ENCODE measurements at regions not wholly inside any gene's neighbourhood (a gene's known extent, or its start where the extent isn't known, plus 50 kb on each side); places are given as distances from the start of the nearest gene placed in this dataset.

GRCh38 chr2:133986081-133986837, 267.6 kb upstream of the MGAT5 start:
- ATAC-seq, result no peak

GRCh38 chr2:133986881-133987795, 266.7 kb upstream of the MGAT5 start:
- H3K4me3 ChIP-seq, result no peak overlapping the region
- ATAC-seq, result no peak
- TF ChIP-seq POLR2A (IDR thresholded peaks at IDR 0.05) (no peak), POLR2AphosphoS5 (IDR thresholded peaks at IDR 0.05) (no peak), CTCF (IDR thresholded peaks at IDR 0.05) (no peak), EP300 (IDR thresholded peaks at IDR 0.05) (no peak)
- no peaks in the 10 kb centered on the region for H3K9me3 ChIP-seq
- no peaks in the 10 kb centered on the region for H3K27me3 ChIP-seq
- WGBS, 2 donors (ENCODE audit: low coverage in 1 of 2), result 32 to 51% methylated on average over 7 to 10 of the region's 11 CpGs
- H3K4me1 ChIP-seq, result no peaks in the 10 kb centered on the region
- H3K27ac ChIP-seq, result no peak overlapping the region
- H3K36me3 ChIP-seq, result no peaks in the 10 kb centered on the region

More at GRCh38 chr2:133986081-133986837, 267.6 kb upstream of the MGAT5 start:
- H3K27ac ChIP-seq, result no peak overlapping the region
- no peak overlapping the region for H3K4me3 ChIP-seq
- TF ChIP-seq EP300 (IDR thresholded peaks at IDR 0.05) (no peak), CTCF (IDR thresholded peaks at IDR 0.05) (no peak), POLR2A (IDR thresholded peaks at IDR 0.05) (no peak), POLR2AphosphoS5 (IDR thresholded peaks at IDR 0.05) (no peak)
- no peaks in the 10 kb centered on the region for H3K27me3 ChIP-seq
- 47 to 58% methylated on average over 3 of the region's 3 CpGs for WGBS, 2 donors (ENCODE audit: low coverage in 1 of 2)
- no peaks in the 10 kb centered on the region for H3K36me3 ChIP-seq
- no peaks in the 10 kb centered on the region for H3K9me3 ChIP-seq
- no peaks in the 10 kb centered on the region for H3K4me1 ChIP-seq

GRCh38 chr2:133988316-133988891, 265.5 kb upstream of the MGAT5 start:
- H3K27ac ChIP-seq, result no peak overlapping the region
- no peaks in the 10 kb centered on the region for H3K27me3 ChIP-seq
- WGBS, 2 donors (ENCODE audit: low coverage in 1 of 2), result 70 to 82% methylated on average over 5 to 9 of the region's 12 CpGs
- H3K36me3 ChIP-seq, result no peaks in the 10 kb centered on the region
- H3K4me3 ChIP-seq, result no peak overlapping the region
- no peak for ATAC-seq
- no peaks in the 10 kb centered on the region for H3K9me3 ChIP-seq
- H3K4me1 ChIP-seq, result peaks cover 0 to 7% (median 0%) of the 10 kb centered on the region in 3 donors
- TF ChIP-seq EP300 (IDR thresholded peaks at IDR 0.05) (no peak), CTCF (IDR thresholded peaks at IDR 0.05) (no peak), POLR2AphosphoS5 (IDR thresholded peaks at IDR 0.05) (no peak), POLR2A (IDR thresholded peaks at IDR 0.05) (no peak)

GRCh38 chr2:133991606-133992168, 262.2 kb upstream of the MGAT5 start:
- Histone ChIP-seq H3K4me3 (no peak overlapping the region), H3K27ac (no peak overlapping the region), H3K9me3 (no peaks in the 10 kb centered on the region), H3K4me1 (peaks cover 0 to 8% (median 0%) of the 10 kb centered on the region in 3 donors), H3K27me3 (no peaks in the 10 kb centered on the region), H3K36me3 (no peaks in the 10 kb centered on the region)
- TF ChIP-seq CTCF (IDR thresholded peaks at IDR 0.05), result no peak
- no peak for TF ChIP-seq POLR2AphosphoS5 (IDR thresholded peaks at IDR 0.05)
- no peak for TF ChIP-seq POLR2A (IDR thresholded peaks at IDR 0.05)
- no peak for TF ChIP-seq EP300 (IDR thresholded peaks at IDR 0.05)
- no CpG with 5 or more reads among the region's 3 CpGs for WGBS, 2 donors (ENCODE audit: low coverage in 1 of 2)
- no peak for ATAC-seq

Data from gastroesophageal sphincter (tissue), 4 donors.